ENCODE measurements at regions not wholly inside any gene's neighbourhood (a gene's known extent, or its start where the extent isn't known, plus 50 kb on each side); places are given as distances from the start of the nearest gene placed in this dataset.

GRCh38 chr14:100644784-100645183, 57.6 kb upstream of the BEGAIN start:
- Histone ChIP-seq H3K27me3 (ENCODE audit: insufficient read depth, low read length) (no peaks in the 10 kb centered on the region), H3K9me3 (ENCODE audit: control insufficient read depth in 1 of 2, low read length in 2 of 2) (no peaks in the 10 kb centered on the region), H3K36me3 (ENCODE audit: insufficient read depth, low read length) (no peaks in the 10 kb centered on the region), H3K4me1 (ENCODE audit: insufficient read depth, low read length) (peaks cover 49% of the 10 kb centered on the region), H3K27ac (ENCODE audit: low read depth, low read length) (no peak overlapping the region), H3K4me3 (ENCODE audit: low read length in 2 of 2) (no peak overlapping the region)
- POLR2A ChIA-PET (ENCODE audit: partially characterized antibody) = interaction anchor here (1.7 to 3.5 kb wide), 3 partner anchors 18 to 261 kb away, joined by 5 to 35 read pairs (median 28); no protein-coding TSS in a partner anchor
- Mint-ChIP-seq H3K4me3 (peak overlapping the region in 6 of 8 donors; percentile 10 to 74 (median 64)), H3K27ac (peak overlapping the region in 5 of 7 donors; percentile 19 to 83 (median 20)), H3K4me1 (peaks cover 41 to 61% (median 54%) of the 10 kb centered on the region in 4 donors), H3K27me3 (no peaks in the 10 kb centered on the region), H3K36me3 (no peaks in the 10 kb centered on the region), H3K9me3 (no peaks in the 10 kb centered on the region)
- no peak for DNase-seq
- intact Hi-C loops (cut with micrococcal nuclease) = loop anchor here (1.0 to 5.0 kb wide), 4 partner anchors 77 to 261 kb away; no protein-coding TSS in a partner anchor
- CTCF ChIA-PET (ENCODE audit: partially characterized antibody) = interaction anchor here (0.9 to 5.6 kb wide), 25 partner anchors 8 to 286 kb away, joined by 3 to 277 read pairs (median 9); partner anchors contain the start of gene WDR25

GRCh38 chr14:100645196-100645981, 58.2 kb upstream of the BEGAIN start:
- ChIA-PET POLR2A (ENCODE audit: partially characterized antibody) (interaction anchor here (0.6 to 3.5 kb wide), 7 partner anchors 18 to 267 kb away, joined by 3 to 35 read pairs (median 5); no protein-coding TSS in a partner anchor), CTCF (ENCODE audit: partially characterized antibody) (interaction anchor here (0.8 to 5.6 kb wide), 47 partner anchors 8 to 287 kb away, joined by 3 to 277 read pairs (median 5); partner anchors contain the start of gene WDR25)
- Histone ChIP-seq H3K36me3 (ENCODE audit: insufficient read depth, low read length) (no peaks in the 10 kb centered on the region), H3K4me3 (ENCODE audit: low read length in 2 of 2) (peak overlapping the region in 1 of 2 donors; percentile 27), H3K27me3 (ENCODE audit: insufficient read depth, low read length) (no peaks in the 10 kb centered on the region), H3K27ac (ENCODE audit: low read depth, low read length) (no peak overlapping the region), H3K9me3 (ENCODE audit: control insufficient read depth in 1 of 2, low read length in 2 of 2) (no peaks in the 10 kb centered on the region), H3K4me1 (ENCODE audit: insufficient read depth, low read length) (peaks cover 43% of the 10 kb centered on the region)
- Mint-ChIP-seq H3K36me3 (no peaks in the 10 kb centered on the region), H3K4me3 (peak overlapping the region in 7 of 8 donors; percentile 10 to 74 (median 64)), H3K4me1 (peaks cover 34 to 55% (median 48%) of the 10 kb centered on the region in 4 donors), H3K9me3 (no peaks in the 10 kb centered on the region), H3K27ac (peak overlapping the region; percentile 9 to 83 (median 68)), H3K27me3 (no peaks in the 10 kb centered on the region)
- peak; percentile 77 to 85 (median 80) for DNase-seq
- intact Hi-C loops (cut with micrococcal nuclease) = loop anchor here (1.0 to 2.0 kb wide), 3 partner anchors 99 to 262 kb away; no protein-coding TSS in a partner anchor

DNA sequence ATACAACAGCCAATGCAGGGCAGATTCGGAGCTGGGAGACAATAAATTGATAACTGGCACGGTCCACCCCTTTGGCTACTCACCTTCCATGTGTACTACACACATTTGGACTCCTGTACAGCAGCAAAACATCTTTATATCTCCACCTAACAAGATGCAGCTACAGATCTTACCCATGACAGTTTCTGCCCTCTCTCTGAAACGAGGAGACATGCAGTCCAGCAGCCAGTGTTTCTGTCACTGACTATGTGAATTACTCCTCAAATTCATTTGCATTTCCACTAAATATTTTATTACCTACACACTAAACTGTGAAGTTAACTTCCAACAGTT, 58.7 kb upstream of the BEGAIN start:
- Mint-ChIP-seq H3K27me3 (no peaks in the 10 kb centered on the region), H3K4me3 (peak overlapping the region in 2 of 8 donors; percentile 26 to 56), H3K4me1 (peaks cover 29 to 49% (median 42%) of the 10 kb centered on the region in 4 donors)

DNA sequence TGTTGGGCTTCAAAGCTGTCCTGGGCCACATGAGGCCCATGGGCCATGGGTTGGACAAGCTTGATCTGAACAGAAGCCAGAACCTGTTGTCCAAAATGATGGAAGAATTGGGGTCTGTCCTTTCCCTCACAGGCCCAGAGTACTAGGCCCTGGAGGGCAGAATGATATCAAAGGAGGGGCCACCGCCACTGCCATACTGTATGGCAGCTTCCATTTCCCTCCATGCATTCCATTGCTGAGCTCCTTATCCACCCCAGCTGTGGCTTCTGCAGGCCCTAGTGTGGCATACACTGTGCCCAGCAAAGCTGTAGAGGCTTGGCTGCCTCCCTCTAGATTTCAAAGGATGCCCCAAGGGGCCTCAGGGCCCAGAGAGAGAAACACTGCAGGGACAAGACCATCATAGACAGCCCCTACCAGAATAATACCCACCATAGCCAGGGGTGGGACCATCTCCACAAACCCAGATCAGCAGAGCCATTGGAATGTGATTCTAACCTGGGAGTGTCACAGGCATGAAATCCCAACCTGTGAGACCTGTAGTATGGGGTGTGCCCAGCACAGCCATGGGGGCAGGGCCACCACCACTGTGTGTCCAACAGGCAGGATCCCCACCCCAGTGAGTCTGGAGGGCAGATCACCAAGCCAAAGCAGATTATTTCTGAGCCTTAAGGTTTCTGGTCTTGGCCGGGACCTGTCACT, 61.4 kb upstream of the BEGAIN start:
- intact Hi-C loops (cut with micrococcal nuclease) = no loop called here
- Mint-ChIP-seq H3K27me3 (peaks cover 0 to 4% of the 10 kb centered on the region in 2 donors), H3K36me3 (no peaks in the 10 kb centered on the region), H3K4me3 (no peak overlapping the region), H3K9me3 (no peaks in the 10 kb centered on the region), H3K4me1 (peaks cover 21 to 28% (median 25%) of the 10 kb centered on the region in 4 donors), H3K27ac (no peak overlapping the region)
- H3K4me3 ChIP-seq (ENCODE audit: low read length in 2 of 2) = no peak overlapping the region
- H3K4me1 ChIP-seq (ENCODE audit: insufficient read depth, low read length) = peaks cover 22% of the 10 kb centered on the region
- POLR2A ChIA-PET (ENCODE audit: partially characterized antibody) = no interaction called here
- no peak overlapping the region for H3K27ac ChIP-seq (ENCODE audit: low read depth, low read length)
- H3K36me3 ChIP-seq (ENCODE audit: insufficient read depth, low read length) = no peaks in the 10 kb centered on the region
- CTCF ChIA-PET (ENCODE audit: partially characterized antibody) = interaction anchor here (0.8 to 1.1 kb wide), 3 partner anchors 14 to 254 kb away, joined by 3 to 4 read pairs (median 3); no protein-coding TSS in a partner anchor
- no peaks in the 10 kb centered on the region for H3K27me3 ChIP-seq (ENCODE audit: insufficient read depth, low read length)
- H3K9me3 ChIP-seq (ENCODE audit: control insufficient read depth in 1 of 2, low read length in 2 of 2) = no peaks in the 10 kb centered on the region
- DNase-seq = no peak

More for the DNA sequence above, 58.7 kb upstream of the BEGAIN start:
- Histone ChIP-seq H3K36me3 (ENCODE audit: insufficient read depth, low read length) (no peaks in the 10 kb centered on the region), H3K27ac (ENCODE audit: low read depth, low read length) (no peak overlapping the region), H3K9me3 (ENCODE audit: control insufficient read depth in 1 of 2, low read length in 2 of 2) (no peaks in the 10 kb centered on the region), H3K27me3 (ENCODE audit: insufficient read depth, low read length) (no peaks in the 10 kb centered on the region), H3K4me3 (ENCODE audit: low read length in 2 of 2) (peak overlapping the region in 1 of 2 donors; percentile 27), H3K4me1 (ENCODE audit: insufficient read depth, low read length) (peaks cover 37% of the 10 kb centered on the region)
- no peaks in the 10 kb centered on the region for H3K36me3 Mint-ChIP-seq
- DNase-seq = no peak
- H3K27ac Mint-ChIP-seq = peak overlapping the region in 5 of 7 donors; percentile 42 to 72 (median 53)
- no peaks in the 10 kb centered on the region for H3K9me3 Mint-ChIP-seq
- intact Hi-C loops (cut with micrococcal nuclease) = loop anchor here (1.0 to 2.0 kb wide), 3 partner anchors 99 to 263 kb away; no protein-coding TSS in a partner anchor
- ChIA-PET CTCF (ENCODE audit: partially characterized antibody) (interaction anchor here (0.7 to 5.6 kb wide), 48 partner anchors 9 to 287 kb away, joined by 3 to 277 read pairs (median 5); partner anchors contain the start of gene WDR25), POLR2A (ENCODE audit: partially characterized antibody) (interaction anchor here (0.6 to 3.5 kb wide), 8 partner anchors 9 to 268 kb away, joined by 3 to 35 read pairs (median 4); no protein-coding TSS in a partner anchor)

DNA sequence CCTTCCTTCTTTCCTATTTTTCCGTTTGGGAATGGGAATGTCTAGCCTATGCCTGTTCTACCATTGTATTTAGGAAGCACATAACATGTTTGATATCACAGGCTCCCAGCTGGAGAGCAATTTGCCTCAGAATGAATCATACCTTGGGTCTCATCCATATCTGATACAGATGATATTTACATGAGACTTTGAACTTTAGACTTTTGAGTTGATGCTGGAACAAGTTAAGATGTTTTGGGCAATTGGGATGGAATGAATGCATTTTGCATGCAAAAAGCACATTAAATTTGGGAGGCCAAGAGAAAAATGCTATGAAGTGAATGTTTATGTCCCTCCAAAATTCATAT, 61.9 kb upstream of the BEGAIN start:
- intact Hi-C loops (cut with micrococcal nuclease) = no loop called here
- no peaks in the 10 kb centered on the region for H3K36me3 ChIP-seq (ENCODE audit: insufficient read depth, low read length)
- Mint-ChIP-seq H3K4me1 (peaks cover 18 to 27% (median 23%) of the 10 kb centered on the region in 4 donors), H3K27me3 (peaks cover 0 to 6% of the 10 kb centered on the region in 2 donors), H3K27ac (no peak overlapping the region), H3K9me3 (no peaks in the 10 kb centered on the region), H3K36me3 (no peaks in the 10 kb centered on the region), H3K4me3 (no peak overlapping the region)
- H3K9me3 ChIP-seq (ENCODE audit: control insufficient read depth in 1 of 2, low read length in 2 of 2) = no peaks in the 10 kb centered on the region
- H3K4me1 ChIP-seq (ENCODE audit: insufficient read depth, low read length) = peaks cover 24% of the 10 kb centered on the region
- DNase-seq = no peak
- peaks cover 4% of the 10 kb centered on the region for H3K27me3 ChIP-seq (ENCODE audit: insufficient read depth, low read length)
- no peak overlapping the region for H3K27ac ChIP-seq (ENCODE audit: low read depth, low read length)
- ChIA-PET POLR2A (ENCODE audit: partially characterized antibody) (no interaction called here), CTCF (ENCODE audit: partially characterized antibody) (interaction anchor here (1.1 kb wide), 2 partner anchors 13 to 209 kb away, joined by 3 to 4 read pairs; no protein-coding TSS in a partner anchor)
- H3K4me3 ChIP-seq (ENCODE audit: low read length in 2 of 2) = no peak overlapping the region

DNA sequence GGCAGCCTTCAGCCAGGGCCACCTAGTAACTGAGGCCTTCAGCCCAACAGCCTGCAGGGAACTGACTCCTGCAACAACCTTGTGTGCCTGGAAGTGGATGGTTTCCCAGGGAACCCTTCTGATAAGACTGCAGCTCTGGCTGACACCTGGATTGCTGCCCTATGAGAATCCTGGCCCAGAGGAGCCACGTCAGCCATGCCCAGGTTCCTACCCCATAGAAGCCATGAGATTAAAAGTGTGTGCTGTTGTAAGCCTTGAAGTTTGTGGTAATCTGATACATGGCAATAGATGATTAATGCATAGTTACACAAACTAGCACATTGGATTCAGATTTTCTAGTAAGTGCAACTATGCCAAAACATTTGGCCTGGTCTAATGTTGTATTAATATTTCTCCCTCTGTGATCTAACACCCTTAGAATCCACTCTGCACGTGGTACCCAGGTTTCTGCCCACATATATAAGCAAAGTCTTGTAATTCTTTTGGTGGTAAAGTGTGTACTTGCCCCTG, 64.8 kb upstream of the BEGAIN start:
- Mint-ChIP-seq H3K4me3 (no peak overlapping the region), H3K36me3 (no peaks in the 10 kb centered on the region), H3K4me1 (peaks cover 0 to 11% (median 4%) of the 10 kb centered on the region in 4 donors), H3K27ac (no peak overlapping the region), H3K9me3 (no peaks in the 10 kb centered on the region), H3K27me3 (peaks cover 7 to 15% of the 10 kb centered on the region in 2 donors)
- Histone ChIP-seq H3K4me3 (ENCODE audit: low read length in 2 of 2) (no peak overlapping the region), H3K27ac (ENCODE audit: low read depth, low read length) (no peak overlapping the region), H3K36me3 (ENCODE audit: insufficient read depth, low read length) (no peaks in the 10 kb centered on the region), H3K4me1 (ENCODE audit: insufficient read depth, low read length) (peaks cover 14% of the 10 kb centered on the region), H3K9me3 (ENCODE audit: control insufficient read depth in 1 of 2, low read length in 2 of 2) (no peaks in the 10 kb centered on the region), H3K27me3 (ENCODE audit: insufficient read depth, low read length) (peaks cover 4% of the 10 kb centered on the region)
- CTCF ChIA-PET (ENCODE audit: partially characterized antibody) = interaction anchor here (0.7 to 10.1 kb wide), 12 partner anchors 8 to 277 kb away, joined by 3 to 185 read pairs (median 8); partner anchors contain the start of gene WDR25
- intact Hi-C loops (cut with micrococcal nuclease) = no loop called here
- no peak for DNase-seq
- POLR2A ChIA-PET (ENCODE audit: partially characterized antibody) = interaction anchor here (0.9 kb wide), 1 partner anchor 268 kb away, joined by 3 read pairs; no protein-coding TSS in a partner anchor
